LHCN-M2 (cell line): ENCODE measurements at regions not wholly inside any gene's neighbourhood (a gene's known extent, or its start where the extent isn't known, plus 50 kb on each side); places are given as distances from the start of the nearest gene placed in this dataset.

Source experiments
- DNase-seq: peaks from one replicate; pipeline ENCODE4 v3.0.0-alpha.2; 2012; ENCODE audit warnings: low read depth

- no peak for DNase-seq
These were observed 542.5 kb downstream of the GATA3 start for GRCh38 chr10:8596929-8597472.

GRCh38 chr10:8600192-8600591, 545.7 kb downstream of the GATA3 start:
- DNase-seq: no peak

GRCh38 chr10:8602821-8603220, 548.3 kb downstream of the GATA3 start:
- no peak for DNase-seq

DNA sequence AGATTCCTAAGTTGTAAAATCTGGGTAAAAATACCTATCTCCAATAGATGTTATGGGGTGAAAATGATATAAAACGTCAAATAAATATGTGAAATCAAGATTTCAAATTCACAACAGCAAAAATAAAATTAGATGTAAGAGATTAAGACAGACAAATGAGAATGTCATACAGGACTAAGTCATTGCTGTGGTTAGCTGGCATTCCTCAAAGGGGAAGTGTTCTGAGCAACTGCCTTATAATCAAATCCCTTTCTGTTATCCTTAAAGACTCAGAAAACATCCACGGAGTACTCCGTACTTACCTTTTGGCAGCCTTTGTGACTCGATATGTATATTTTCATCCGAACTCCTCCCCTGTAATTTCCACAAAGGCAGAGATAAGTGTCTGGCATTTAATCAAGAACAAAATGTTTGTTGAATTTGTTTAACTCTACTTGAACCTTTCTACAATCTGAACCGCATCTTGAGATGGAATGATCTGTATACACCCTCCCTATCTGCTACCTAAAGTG, 559.6 kb downstream of the GATA3 start:
- DNase-seq: no peak

- no peak for DNase-seq
These were observed 560.6 kb downstream of the GATA3 start for GRCh38 chr10:8615118-8615517.

DNA sequence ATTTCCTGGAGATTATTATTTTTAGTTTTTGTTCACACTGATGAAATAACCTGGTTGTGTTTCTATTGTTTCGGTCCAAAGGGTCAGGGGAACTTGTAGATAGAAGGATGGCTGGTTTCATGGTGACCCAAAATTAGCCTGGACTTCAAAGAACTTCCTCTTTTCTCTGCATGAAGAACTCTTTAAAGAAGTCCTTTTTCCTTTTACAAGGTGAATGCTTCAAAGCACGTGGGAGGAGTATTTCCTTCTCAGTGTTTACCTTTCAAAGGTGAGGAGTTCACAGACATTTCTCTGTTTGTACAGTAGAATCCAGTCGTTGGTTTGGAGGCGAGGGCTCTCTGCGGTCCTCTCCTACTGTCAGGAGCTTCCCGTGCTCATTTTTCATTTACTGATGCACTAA, 561.7 kb downstream of the GATA3 start:
- no peak for DNase-seq

DNA sequence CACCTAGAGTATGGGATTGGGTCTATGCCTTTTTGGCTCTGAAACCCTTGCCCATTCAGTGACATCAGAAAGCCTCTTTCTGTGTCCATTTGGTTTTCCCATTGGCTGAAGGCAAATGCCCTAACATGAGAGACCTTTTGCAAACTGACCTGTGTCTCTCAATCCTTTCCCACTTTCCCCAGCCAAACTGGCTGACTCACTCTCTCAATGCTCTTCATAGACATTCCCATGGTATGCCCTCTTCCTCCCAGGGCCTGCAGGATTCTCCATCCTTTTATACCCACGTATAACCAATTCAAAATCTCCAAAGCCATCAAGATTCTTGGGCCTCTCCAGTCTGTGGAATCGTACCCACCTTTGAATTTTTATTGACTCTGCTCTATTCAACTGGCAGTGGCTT, 563.3 kb downstream of the GATA3 start:
- no peak for DNase-seq

DNA sequence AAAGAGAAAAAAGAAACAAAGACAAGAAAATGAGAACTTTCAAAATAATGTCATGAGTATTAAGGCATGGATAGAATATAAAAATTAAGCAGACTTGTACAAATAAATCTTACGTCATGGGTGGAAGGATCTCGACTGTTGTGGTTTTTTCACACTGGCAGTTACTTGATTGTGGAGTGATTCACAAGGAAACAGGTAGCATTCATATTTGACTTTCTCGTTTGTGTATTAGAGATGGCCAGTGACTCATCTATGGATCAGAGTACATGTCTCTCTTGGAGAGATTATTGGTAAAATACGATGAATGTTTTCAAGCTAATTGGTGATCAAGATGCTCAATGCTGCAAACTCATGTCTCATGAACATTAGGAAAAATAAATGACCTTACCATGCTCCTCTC, 564.3 kb downstream of the GATA3 start:
- no peak for DNase-seq

- no peak for DNase-seq
These were observed 573.9 kb downstream of the GATA3 start for GRCh38 chr10:8628351-8628750.

GRCh38 chr10:8633909-8634308, 579.4 kb downstream of the GATA3 start:
- DNase-seq: no peak

GRCh38 chr10:8636371-8636770, 581.9 kb downstream of the GATA3 start:
- no peak for DNase-seq

- DNase-seq: no peak
These were observed 583.2 kb downstream of the GATA3 start for GRCh38 chr10:8637640-8638039.

DNA sequence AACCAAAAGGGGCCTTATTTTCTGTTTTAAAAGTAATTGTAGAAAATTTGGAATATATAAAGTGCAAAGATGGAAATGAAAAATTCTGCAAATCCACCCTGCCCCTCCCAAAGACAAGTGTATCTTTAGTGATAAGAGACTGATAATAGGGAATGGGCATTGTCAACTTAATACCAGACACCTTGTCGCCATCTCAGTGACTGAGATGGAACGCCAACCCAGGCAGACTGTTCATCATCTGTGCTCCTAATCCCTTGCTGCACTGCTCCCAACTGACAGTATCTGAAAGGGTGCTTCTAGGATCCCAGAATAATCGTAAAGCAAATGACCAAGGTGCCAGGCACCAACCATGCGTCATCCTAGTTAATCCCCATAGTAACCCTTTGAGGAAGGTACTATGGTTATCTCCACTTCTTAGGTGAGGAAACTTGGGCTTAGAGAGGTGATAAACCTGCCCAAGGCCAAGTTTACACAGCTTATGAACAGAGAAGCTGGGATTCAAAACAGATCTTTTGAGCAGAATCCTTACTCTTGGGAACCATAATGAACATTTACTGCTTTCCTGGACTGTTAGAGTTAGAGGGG, 583.7 kb downstream of the GATA3 start:
- no peak for DNase-seq

DNA sequence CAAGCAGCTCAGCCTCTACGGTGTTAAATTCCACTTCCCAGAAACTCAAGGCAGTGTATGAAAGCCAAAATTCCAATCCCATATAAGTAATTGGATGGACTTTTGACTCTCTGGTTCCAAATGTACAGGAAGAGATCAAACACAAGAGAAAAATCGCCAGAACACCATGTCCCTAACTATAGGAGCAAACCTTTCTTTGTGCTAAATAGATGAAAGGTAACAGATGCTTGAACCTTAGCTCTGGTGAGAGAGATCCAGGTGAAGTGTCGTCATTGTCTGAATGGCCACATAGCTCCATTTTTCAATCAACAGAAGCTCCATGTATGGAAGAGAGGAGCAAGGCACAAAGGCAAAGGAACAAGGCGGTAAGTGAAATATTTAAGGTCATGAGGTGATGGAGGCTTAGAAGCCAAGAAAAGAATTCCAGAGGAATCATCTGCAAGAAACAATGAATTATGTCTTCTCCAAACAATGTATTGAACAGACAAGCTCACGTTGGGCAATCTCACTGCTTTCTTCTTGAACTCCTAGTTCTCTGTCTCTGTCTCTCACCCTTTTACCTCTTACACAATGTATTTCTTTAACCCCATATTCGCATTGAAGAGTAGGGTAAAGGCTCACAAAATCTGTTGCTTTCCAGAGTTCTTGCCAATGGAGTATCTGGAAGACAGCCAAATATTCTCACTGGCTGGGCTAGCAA, 585.1 kb downstream of the GATA3 start:
- DNase-seq: no peak

DNA sequence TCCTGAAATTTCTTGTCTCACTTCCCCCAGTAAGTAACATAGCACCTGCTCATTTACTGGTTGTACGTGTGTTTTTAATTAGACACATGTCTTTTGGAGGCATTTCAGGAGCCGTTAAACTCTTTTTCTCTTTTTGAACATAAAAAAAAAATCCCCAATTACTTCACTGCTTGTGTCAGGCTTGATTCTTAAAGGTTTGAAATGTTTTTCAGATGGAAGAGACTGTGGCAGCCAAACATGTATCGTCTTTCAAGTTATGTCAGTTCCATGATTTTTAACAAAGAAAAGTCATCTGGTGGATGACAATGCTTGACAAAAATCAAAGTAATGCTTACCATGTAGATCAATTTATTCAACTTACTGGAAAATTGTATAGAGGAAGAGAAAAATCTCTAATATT, 585.8 kb downstream of the GATA3 start:
- no peak for DNase-seq

- DNase-seq: no peak
These were observed 586.4 kb downstream of the GATA3 start for GRCh38 chr10:8640878-8641277.

- no peak for DNase-seq
These were observed 601.8 kb downstream of the GATA3 start for GRCh38 chr10:8656261-8656660.

DNA sequence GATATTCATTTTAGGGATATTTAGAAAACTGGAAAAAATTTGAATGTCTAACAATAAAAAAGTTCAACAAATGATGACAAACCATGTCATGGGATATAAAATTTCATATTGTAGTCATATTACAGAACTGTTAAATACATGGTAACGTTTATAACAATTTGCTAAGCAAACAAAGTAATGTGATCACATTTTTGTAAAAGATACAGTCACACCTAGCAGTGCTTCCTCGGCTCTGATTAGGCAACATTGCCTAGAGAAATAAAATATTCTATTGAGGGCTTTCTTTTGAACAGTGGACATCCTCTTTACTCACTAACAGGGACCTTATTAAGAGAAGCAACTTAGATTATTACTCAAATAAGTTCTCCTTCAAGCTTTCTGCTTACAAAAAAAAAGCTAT, 605.5 kb downstream of the GATA3 start:
- DNase-seq: no peak

DNA sequence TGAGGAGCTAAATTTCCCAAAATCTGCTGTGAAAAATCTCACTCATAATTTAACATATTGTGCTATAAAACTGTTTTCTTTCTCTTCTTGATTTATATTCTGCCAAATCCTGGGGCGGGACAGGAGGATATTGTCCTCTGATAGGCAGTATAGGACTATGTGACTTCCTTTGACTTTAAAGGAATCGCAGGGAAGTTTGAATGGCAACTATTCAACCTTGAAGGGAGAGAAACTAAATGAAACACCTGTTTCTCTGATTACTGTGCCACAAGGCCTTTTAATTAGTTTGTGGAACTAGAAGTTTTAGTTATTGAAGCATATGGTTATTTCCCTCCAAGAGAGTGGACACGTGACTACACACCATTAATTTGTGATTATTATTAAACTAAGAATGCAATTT, 607.4 kb downstream of the GATA3 start:
- DNase-seq: no peak

DNA sequence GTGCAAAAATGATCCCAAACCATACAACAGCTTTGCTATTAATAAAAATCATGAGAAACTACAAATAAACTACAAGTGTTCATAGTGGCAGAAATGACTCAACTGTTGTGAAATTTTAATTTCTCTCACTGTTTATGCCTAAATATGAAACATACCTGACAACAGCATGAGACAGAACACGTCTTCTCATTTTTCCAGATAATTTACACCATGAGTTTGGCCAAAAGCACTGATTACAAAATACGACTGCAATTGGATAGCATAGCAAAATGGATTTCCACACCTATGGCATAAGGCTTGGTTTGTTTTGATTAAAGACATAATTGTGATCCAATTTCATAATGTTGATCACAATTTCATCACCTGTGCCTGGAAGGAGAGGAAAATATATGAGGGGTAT, 608.6 kb downstream of the GATA3 start:
- DNase-seq: no peak

- DNase-seq: no peak
These were observed 610.8 kb downstream of the GATA3 start for GRCh38 chr10:8665322-8665721.

DNA sequence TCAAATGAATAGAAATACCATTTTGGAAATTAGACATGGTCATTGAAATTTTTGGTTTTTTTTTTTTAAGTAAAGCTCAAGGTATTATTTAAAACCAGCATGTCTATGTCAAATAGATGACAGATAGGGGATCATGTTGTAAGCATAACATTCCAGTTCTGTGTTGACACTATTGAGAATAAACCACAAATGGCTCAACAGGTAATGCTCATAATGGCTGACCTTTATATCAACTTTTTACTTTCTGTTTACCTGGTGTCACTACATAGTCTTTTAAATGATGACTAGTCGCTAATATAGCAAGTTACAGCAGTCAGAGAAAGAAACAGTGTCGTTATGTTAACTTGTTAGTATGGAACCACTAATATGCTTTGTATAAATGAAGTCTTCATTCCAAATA, 616.0 kb downstream of the GATA3 start:
- DNase-seq: no peak

DNA sequence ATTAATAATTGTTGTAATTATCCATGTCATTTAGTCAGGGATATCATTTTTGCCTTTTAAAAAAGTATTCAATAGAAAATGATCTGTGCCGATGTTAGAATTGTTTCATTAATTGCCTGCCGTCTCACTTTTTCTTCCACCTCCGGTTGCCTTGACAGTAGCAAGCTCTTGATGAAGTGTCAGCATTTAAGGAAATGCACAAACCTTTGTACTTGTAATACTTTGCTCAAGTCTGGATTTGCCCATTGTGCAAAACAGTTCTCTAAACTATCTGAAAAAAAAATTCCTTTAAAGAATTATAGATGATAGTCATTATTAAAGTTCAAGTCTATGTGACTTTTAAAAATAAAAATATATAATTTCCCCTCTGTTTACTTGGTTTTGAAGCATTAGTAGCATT, 619.7 kb downstream of the GATA3 start:
- DNase-seq: no peak
